ENCODE measurements at regions not wholly inside any gene's neighbourhood (a gene's known extent, or its start where the extent isn't known, plus 50 kb on each side); places are given as distances from the start of the nearest gene placed in this dataset.

GRCh38 chr12:127079636-127080035, 1187.3 kb upstream of the TMEM132C start:
- no peaks in the 10 kb centered on the region for H3K27me3 ChIP-seq
- no peak for TF ChIP-seq POLR2A (IDR thresholded peaks at IDR 0.05)
- TF ChIP-seq CTCF (IDR thresholded peaks at IDR 0.05), result no peak

GRCh38 chr12:127081058-127081457, 1185.9 kb upstream of the TMEM132C start:
- H3K27ac ChIP-seq, result no peak overlapping the region
- TF ChIP-seq CTCF (IDR thresholded peaks at IDR 0.05), result no peak
- no peak for TF ChIP-seq POLR2A (IDR thresholded peaks at IDR 0.05)
- H3K27me3 ChIP-seq, result no peaks in the 10 kb centered on the region
- H3K4me1 ChIP-seq, result no peaks in the 10 kb centered on the region
- no peak for DNase-seq
- no peak overlapping the region for H3K4me3 ChIP-seq
- H3K36me3 ChIP-seq, result no peaks in the 10 kb centered on the region
- no peaks in the 10 kb centered on the region for H3K9me3 ChIP-seq

More at GRCh38 chr12:127079636-127080035, 1187.3 kb upstream of the TMEM132C start:
- no peak overlapping the region for H3K4me3 ChIP-seq
- H3K27ac ChIP-seq, result no peak overlapping the region
- H3K36me3 ChIP-seq, result no peaks in the 10 kb centered on the region
- H3K4me1 ChIP-seq, result no peaks in the 10 kb centered on the region
- no peak for DNase-seq
- H3K9me3 ChIP-seq, result no peaks in the 10 kb centered on the region

GRCh38 chr12:127083008-127083949, 1183.7 kb upstream of the TMEM132C start:
- Histone ChIP-seq H3K4me1 (no peaks in the 10 kb centered on the region), H3K27ac (peak overlapping the region in 1 of 4 donors; percentile 43), H3K9me3 (no peaks in the 10 kb centered on the region), H3K36me3 (no peaks in the 10 kb centered on the region), H3K4me3 (peak overlapping the region; percentile 12 to 45 (median 19)), H3K27me3 (no peaks in the 10 kb centered on the region)
- TF ChIP-seq CTCF (IDR thresholded peaks at IDR 0.05) (no peak), POLR2A (IDR thresholded peaks at IDR 0.05) (no peak)
- peak in 1 of 3 donors; percentile 47 for DNase-seq

- no peak overlapping the region for H3K4me3 ChIP-seq
- no peak for DNase-seq
- no peaks in the 10 kb centered on the region for H3K4me1 ChIP-seq
- TF ChIP-seq POLR2A (IDR thresholded peaks at IDR 0.05) (no peak), CTCF (IDR thresholded peaks at IDR 0.05) (no peak)
- H3K27ac ChIP-seq, result no peak overlapping the region
- H3K36me3 ChIP-seq, result no peaks in the 10 kb centered on the region
- H3K27me3 ChIP-seq, result no peaks in the 10 kb centered on the region
- H3K9me3 ChIP-seq, result no peaks in the 10 kb centered on the region
Observed at GRCh38 chr12:127101076-127101475, 1165.9 kb upstream of the TMEM132C start.

GRCh38 chr12:127106041-127106440, 1160.9 kb upstream of the TMEM132C start:
- H3K4me3 ChIP-seq, result no peak overlapping the region
- H3K36me3 ChIP-seq, result no peaks in the 10 kb centered on the region
- no peaks in the 10 kb centered on the region for H3K9me3 ChIP-seq
- no peak for DNase-seq
- TF ChIP-seq CTCF (IDR thresholded peaks at IDR 0.05), result no peak
- no peak for TF ChIP-seq POLR2A (IDR thresholded peaks at IDR 0.05)
- H3K4me1 ChIP-seq, result no peaks in the 10 kb centered on the region
- no peak overlapping the region for H3K27ac ChIP-seq
- no peaks in the 10 kb centered on the region for H3K27me3 ChIP-seq
